ENCODE measurements at regions not wholly inside any gene's neighbourhood (a gene's known extent, or its start where the extent isn't known, plus 50 kb on each side); places are given as distances from the start of the nearest gene placed in this dataset.
A peak's percentile ranks its signal among the peaks of the same experiment; 100 is the strongest.
"Not testable (repeated sequence)": the region's sequence is repeated elsewhere in the genome, so short reads cannot be mapped to it uniquely, and the experiment has no call there.

GRCh38 chr2:120539937-120540718 lies 194.2 kb downstream of the INHBB start:
- peak; percentile 98 for DNase-seq

- no peak for DNase-seq
These were observed 194.7 kb upstream of the GLI2 start for GRCh38 chr2:120540719-120541552.

DNA sequence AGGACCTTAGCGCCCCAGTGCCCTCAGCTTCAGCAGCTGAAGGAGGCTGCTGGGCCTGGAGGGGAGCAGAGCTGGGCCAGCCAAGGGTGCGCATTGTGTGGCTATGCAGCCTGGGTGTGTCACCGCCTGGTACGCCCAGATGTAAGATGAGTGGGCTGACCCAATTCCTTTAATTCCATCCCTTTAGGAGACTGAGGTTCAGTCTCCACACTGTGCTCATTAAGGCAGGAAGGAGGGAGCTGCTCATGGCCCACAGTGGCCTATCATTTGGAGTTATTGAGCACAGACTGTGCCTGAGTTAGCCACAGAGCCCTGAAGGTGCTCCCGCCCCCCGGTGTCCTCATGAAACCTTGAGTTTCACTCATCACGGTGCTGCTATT lies 194.1 kb upstream of the GLI2 start:
- DNase-seq = peak; percentile 55

DNA sequence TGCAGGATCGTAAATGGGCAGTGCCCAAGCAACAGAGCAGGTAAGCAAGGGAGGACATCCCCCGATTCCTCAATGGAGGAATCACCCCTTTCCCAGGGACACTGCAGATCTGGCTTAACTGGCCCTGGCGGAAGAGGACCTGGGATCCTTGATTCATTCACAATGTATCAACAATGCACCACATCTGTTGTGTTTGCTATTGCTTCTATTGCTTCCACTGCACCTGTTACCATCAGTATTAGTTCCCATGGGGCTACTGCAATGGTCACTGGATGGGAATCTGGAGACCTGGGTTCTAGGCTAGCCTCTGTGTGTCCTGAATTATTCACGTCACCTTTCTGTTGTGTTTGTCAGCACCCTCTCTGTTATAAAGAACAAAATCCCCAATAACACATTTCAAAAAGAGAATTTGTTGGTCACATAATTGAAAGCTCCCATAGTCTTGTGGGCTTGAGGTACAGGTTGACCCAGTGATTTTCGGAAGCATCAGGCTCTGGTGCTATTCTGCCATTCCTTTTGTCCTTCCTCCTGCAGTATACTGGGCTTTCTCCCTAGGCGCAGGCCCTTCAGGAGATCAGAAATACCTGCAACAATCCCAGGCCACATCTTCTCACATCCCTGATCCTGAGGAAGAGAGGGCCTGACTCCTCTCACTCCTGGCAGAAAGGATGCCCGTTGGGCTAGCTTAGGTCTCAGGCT lies 193.5 kb upstream of the GLI2 start:
- no peak for DNase-seq

DNA sequence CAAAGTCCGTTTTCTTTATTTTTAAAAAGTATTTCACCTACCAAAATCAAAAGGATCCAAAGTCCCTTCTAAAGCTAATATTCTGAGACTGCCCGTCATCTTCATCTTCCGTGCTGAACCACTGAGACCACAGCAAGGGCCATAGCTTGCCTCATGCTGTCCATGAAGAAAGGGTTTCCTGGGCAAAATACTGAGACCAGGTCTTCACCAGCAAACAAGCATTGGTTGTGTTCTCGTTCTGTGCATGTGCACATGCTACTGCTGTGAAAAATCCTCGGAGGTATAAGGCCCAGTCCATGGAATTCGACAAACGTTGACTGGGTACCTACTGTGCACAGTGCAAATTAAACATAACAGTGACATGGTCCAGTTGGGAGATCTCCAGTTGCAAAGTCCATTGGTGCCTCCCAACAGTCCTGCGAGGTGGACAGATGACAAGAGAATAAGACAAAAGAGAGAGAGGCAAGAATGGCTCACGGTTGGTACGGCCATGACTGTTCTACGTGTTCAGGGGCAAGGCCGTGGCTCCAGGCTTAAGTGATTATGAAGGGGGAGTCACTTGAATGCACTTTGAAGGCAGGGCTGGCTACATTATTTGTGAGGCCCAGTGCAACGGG lies 192.6 kb upstream of the GLI2 start:
- DNase-seq = no peak

DNA sequence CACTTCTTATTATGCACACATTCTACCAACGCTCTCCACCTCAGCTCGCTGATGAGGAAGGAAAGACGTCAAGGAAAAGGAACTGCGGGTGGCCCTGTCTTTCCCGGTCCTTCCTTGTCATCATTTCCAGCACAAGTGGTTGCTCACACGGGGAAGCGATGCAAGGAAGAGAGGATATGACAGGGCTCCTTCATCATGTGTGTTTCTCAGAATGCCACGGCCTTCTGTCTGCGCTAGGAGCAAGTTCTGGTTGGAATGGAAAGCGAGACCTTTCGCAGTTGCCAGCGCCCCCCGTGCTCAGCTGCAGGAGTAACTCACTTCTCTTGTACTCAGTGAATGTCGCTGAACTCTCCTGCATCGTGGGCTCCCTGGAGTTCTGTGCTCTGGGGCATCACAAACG lies 191.8 kb upstream of the GLI2 start:
- DNase-seq = no peak

DNA sequence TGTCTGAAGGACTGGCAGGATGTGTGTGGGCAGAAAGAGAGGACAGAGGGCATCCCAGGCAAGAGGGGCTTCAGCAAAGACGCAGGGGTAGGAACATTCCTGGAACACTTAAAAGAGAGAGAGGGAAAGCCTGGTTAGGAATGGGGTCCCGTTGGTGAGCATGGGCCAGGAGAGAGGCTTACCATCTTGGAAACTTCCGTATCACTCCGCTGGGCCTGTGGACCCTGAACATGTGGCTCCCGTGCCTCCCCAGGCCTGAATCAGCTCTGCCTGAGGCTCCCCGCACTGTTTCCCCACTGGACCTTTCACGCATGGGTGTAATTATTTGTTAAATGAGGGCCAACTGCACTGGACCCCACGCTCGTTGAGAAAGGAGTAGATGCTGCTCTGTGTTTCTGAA lies 191.1 kb upstream of the GLI2 start:
- no peak for DNase-seq

DNA sequence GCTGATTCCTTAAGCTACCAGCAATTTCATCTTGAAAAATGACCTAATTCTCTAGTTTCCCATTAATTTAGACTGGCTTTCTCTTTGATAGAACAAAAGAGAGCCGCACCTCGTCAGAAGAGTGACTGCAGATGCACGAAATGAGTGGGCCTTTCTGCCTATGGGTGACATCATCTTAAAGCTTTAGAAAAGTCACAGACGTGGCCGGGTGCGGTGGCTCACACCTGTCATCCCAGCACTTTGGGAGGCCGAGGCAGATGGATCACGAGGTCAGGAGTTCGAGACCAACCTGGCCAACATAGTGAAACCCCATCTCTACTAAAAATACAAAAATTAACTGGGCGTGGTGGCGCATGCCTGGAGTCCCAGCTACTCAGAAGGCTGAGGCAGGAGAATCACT lies 190.7 kb upstream of the GLI2 start:
- DNase-seq = not testable (repeated sequence)

DNA sequence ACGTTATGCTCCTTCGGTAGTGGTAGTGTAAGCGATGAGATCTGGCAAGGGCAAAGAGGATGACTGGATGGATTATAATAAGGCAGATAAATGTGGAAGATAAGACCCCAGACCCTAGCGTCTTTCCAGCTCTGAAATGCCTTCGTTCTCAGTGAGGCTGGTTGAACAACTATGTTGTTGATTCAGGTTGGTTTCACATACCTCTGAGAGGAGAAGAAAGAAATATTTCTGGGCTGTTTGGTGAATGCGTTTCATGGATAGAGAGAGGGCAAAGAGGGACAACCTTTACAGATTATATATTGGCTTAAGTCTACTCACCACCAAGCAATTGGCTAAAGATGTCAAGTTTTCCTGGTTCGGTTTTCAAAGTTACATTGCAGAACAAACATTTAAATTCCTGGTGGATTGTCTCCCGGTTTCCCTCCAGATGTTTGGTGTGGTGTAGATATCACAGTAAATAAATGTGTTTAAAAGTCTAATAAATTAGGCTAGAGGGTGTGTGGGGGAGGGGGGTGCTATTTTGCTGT lies 190.1 kb upstream of the GLI2 start:
- no peak for DNase-seq

DNA sequence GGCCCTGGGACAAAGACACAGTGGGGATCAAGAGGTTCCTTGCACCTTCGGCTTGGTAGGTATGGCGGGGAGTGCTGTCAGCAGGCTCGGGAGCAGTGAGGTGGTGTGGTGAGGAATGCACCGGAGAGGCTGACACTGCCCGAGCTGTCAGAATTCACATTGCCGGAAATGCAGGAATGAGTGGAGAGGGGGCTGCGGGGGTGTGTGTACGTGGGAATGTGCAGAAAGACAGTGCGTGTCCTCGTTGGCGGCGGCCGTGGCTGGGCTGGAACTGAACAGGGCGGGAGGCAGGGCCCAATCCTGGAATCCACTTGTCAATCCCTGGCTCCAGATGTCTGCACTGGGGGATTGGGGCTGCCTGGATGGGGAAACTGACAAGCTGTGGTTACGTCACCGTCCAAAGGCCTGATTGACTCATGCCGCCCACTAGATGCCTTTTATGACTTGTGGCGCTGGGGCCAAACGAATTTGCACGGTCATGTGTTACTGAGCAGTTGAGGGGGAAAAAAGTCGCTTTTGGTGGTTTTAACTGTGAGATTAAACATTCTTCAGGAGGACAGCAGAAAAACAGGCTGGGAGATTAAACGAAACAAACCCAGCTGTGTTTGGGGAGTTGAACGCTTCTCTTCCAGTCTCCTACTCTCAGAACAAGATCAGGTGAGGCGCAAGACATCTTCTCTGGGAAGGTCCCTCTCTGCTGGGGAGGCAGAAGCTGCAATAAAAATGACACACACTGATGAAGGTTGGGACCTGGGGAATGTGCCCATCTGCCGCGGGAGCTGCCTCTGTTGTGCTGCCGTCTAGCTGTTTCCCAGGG lies 189.4 kb upstream of the GLI2 start:
- peak; percentile 100 for DNase-seq

GRCh38 chr2:120546865-120547390 lies 188.7 kb upstream of the GLI2 start:
- no peak for DNase-seq

GRCh38 chr2:120547662-120548061 lies 188.0 kb upstream of the GLI2 start:
- no peak for DNase-seq

DNA sequence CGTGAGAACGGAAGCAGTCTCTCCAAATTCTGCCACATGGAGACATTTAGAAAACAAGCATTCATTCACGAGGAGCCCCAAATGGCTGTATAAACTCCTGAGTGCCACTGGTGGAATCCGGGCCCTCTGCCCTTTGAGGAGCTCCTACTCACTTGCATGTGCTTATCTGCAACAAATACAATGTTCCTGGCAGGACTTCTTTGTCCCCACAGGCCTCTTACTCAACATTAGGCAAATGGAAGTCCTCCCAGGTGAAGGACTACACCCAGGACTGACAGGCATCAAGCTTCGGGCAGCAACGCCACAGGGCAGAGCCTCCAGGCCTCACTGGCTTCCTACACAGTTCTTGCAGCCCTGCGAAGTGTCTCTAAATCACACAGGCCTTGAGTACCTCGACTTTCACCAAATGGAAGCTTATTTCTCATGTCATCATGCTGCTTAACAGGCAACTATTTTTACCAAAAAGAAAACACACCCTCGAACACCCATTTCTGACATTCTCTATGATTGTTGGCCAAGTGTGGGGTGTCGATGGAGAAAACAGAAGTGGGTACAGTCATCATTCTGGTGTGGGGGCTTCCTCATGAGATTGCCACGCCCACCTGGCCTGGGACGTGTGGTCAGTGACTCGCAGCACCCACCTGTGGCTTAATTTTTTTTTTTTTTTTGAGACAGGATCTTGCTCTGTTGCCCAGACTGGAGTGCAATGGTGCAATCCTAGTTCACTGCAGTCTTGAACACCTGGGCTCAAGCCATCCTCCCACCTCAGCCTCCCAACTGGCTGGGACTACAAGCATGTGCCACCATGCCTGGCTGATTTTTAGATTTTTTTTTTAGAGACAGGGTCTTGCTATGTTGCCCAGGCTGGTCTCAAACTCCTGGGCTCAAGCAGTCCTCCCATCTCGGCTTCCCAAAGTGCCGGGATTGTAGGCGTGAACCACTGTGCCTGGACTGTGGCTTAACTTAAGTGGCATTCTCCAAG lies 186.8 kb upstream of the GLI2 start:
- DNase-seq = no peak

- no peak for DNase-seq
These were observed 185.8 kb upstream of the GLI2 start for GRCh38 chr2:120549841-120550240.

DNA sequence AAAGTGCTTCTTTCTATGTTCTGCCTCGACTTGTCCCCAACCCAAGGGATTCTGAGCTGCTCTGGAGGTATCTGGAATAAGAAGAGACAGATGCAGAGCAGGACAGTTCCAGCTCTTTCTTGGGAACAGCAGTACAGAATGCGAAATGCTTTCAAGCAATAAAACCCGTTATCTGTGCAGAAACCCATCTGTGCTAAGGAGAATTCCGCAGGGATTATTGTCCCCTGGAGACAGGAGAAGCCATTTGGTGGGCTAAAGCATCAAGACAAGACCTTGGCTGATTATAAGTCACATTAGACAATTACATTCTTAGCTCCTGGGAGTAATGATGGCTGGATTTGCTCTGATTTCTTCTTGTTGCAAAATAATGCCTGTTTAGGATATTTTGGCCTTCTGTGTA lies 185.4 kb upstream of the GLI2 start:
- DNase-seq = no peak

DNA sequence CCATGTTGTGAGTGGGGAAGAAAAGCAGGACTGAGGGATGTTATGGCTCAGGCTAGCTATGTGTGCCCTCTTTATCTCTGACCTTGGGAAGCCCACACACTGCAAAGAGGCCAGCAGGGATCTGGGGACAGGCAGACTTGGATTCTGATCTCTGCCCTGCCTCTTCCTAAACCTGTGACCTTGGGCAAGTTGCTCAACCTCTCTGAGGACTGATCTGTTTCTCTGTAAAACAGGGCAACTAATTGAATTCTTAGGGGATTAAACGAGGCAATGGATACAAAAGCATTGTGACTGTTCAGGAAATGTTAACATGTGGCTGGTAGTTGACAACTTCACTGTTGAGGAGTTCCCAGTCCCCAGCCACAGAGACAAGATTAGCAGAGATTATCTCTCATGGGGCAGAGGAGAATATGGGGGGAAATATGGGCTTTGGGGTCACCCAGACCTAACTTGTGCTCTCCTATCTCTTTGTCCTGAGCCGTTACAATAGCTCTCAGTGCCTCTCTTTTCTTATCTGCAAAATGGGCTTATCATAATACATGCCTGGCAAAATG lies 184.7 kb upstream of the GLI2 start:
- no peak for DNase-seq

- no peak for DNase-seq
These were observed 184.1 kb upstream of the GLI2 start for GRCh38 chr2:120551522-120551921.

GRCh38 chr2:120552079-120552478 lies 183.6 kb upstream of the GLI2 start:
- no peak for DNase-seq

DNA sequence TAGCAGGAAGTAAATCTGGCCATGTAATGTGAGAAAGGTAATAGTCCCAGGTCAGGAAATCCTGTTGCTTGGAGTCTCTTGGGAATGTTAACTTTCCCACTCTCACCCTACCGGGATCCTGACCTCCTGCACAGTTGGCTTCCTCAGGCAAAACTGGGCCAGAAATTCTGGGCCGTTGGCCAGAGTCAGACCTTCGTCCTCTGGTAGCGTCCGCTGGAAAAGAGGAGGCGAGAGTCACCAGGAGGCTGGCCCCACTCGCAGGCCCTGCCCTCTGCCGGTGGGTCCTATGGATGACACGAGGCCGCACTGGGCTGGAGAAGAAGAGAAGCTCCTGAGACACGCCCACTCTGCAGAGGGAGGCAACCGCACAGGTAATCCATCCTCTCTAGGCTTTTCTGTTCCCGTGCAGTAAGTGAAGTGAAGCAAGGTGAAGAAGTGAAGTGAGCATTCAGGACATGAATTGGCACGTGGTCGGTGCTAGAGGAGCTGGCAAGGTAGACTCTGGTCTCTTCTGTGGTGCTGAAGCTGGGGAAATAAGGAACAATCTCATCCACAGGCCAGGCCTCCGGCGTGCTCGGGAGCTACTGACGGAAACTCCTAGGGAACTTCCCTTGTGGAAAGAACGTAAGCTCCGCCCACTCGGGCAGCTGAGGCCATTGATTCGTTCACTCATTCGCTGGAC lies 182.7 kb upstream of the GLI2 start:
- DNase-seq = peak; percentile 47

DNA sequence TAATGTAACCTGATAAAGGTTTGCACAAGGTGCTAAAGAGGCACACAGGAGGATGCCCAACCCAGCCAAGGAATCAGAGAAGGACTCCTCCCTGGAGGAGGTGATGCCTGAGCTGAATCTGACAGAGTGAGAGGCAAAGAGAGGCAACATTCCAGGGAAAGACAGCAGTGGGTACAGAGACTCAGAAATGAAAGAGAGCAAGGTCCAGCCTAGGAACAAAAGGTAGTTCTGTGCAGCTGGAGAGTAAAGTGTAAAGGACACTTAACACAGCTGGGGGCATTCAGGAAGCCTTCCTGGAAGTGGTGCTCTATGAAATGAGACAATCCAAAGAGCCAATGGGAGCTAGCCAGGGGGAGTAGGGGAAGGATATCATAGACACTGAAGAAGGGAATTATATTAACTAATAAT lies 181.0 kb upstream of the GLI2 start:
- DNase-seq = no peak

All from EL (cell line).